Spleen (tissue), 7 donors: ENCODE measurements at regions not wholly inside any gene's neighbourhood (a gene's known extent, or its start where the extent isn't known, plus 50 kb on each side); places are given as distances from the start of the nearest gene placed in this dataset.

Experiments
- POLR2A ChIP-seq, 3 donors: fragments of 450-650 bp; IDR thresholded peaks; one replicate each; pipeline ENCODE4 v1.5.1; 2017; ENCODE audit warnings: antibody characterized with exemption in 3 of 3, mild to moderate bottlenecking in 1 of 3
- TF ChIP-seq, protein P1 (sequence below), 11 experiments: fragments of 200-600 bp in 7 of 11; fragments of 450-650 bp in 4 of 11; sonication (generic) in 4 of 11; IDR thresholded peaks in 8 of 11; conservative IDR thresholded peaks in 3 of 11; 1 replicate in 7 of 11; 2 replicates in 4 of 11; pipeline versions ENCODE4 v1.4.0 to v1.8.0; 2016 to 2021; ENCODE audit warnings: antibody characterized with exemption in 11 of 11, inconsistent platforms in 4 of 11, mild to moderate bottlenecking in 1 of 11
- donor health status: DM: no; HTN: no; CAD: no; lungs with moderate emphysema.
- donor health status: DM: no; HTN: no; CAD: no.
- donor health status: DM: no; HTN: no; CAD: no.

DNA sequence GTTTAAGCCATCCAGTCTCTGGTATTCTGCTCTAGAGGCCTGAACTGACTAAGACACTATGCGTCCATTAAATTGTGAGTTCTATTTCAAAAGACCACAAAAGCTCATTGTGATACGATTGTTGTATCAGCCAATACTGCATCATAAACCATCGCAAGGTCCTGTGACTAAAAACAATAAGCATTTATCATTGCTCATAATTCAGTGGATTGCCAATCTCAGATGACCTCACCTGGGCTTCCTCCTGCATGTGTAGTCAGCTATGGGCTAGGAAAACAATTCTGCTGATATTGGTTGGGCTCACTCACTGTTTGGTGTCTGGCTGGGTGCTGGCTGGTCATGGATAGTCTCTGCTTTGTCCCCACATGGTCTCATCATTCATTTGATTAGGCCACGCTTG is 592.7 kb upstream of the BTBD3 start:
- TF ChIP-seq, protein P1, sequence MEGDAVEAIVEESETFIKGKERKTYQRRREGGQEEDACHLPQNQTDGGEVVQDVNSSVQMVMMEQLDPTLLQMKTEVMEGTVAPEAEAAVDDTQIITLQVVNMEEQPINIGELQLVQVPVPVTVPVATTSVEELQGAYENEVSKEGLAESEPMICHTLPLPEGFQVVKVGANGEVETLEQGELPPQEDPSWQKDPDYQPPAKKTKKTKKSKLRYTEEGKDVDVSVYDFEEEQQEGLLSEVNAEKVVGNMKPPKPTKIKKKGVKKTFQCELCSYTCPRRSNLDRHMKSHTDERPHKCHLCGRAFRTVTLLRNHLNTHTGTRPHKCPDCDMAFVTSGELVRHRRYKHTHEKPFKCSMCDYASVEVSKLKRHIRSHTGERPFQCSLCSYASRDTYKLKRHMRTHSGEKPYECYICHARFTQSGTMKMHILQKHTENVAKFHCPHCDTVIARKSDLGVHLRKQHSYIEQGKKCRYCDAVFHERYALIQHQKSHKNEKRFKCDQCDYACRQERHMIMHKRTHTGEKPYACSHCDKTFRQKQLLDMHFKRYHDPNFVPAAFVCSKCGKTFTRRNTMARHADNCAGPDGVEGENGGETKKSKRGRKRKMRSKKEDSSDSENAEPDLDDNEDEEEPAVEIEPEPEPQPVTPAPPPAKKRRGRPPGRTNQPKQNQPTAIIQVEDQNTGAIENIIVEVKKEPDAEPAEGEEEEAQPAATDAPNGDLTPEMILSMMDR (IDR thresholded peaks at IDR 0.05 in 8 of 11, conservative IDR thresholded peaks at IDR 0.05 in 3 of 11), result no peak
- TF ChIP-seq POLR2A (IDR thresholded peaks at IDR 0.05), result no peak
